GM23338 (cell line): ENCODE measurements at regions not wholly inside any gene's neighbourhood (a gene's known extent, or its start where the extent isn't known, plus 50 kb on each side); places are given as distances from the start of the nearest gene placed in this dataset.

Source experiments
- CREB1 ChIP-seq: fragments of 250-450 bp; sonication (Bioruptor Pico); IDR thresholded peaks from 2 replicates; pipeline ENCODE4 v1.5.0; 2020; ENCODE audit warnings: low read depth, mild to moderate bottlenecking, moderate library complexity
- EZH2 ChIP-seq: fragments of 200-600 bp; sonication (generic); IDR thresholded peaks from one replicate; pipeline ENCODE4 v1.8.0; 2017; ENCODE audit warnings: antibody characterized with exemption, mild to moderate bottlenecking, low read depth; ENCODE audit not compliant: unreplicated experiment
- EZH2phosphoT487 ChIP-seq: fragments of 200-600 bp; sonication (generic); IDR thresholded peaks from one replicate; pipeline ENCODE4 v1.8.1; 2018; ENCODE audit warnings: antibody characterized with exemption; ENCODE audit not compliant: unreplicated experiment
- JUNB ChIP-seq: IDR thresholded peaks from one replicate; pipeline ENCODE4 v1.6.1; 2016; ENCODE audit warnings: antibody characterized with exemption; ENCODE audit not compliant: unreplicated experiment
- POLR2AphosphoS5 ChIP-seq: IDR thresholded peaks from 2 replicates; pipeline ENCODE4 v1.6.1; 2016; ENCODE audit warnings: antibody characterized with exemption, low read depth
- ZNF114 ChIP-seq: fragments of 250-450 bp; sonication (Bioruptor Pico); IDR thresholded peaks from 2 replicates; pipeline ENCODE4 v1.5.0; 2020; ENCODE audit warnings: mild to moderate bottlenecking, moderate library complexity
- ZNF331 ChIP-seq: fragments of 250-450 bp; sonication (Bioruptor Pico); IDR thresholded peaks from 2 replicates; pipeline ENCODE4 v1.5.0; 2020; ENCODE audit warnings: low read depth, mild to moderate bottlenecking, moderate library complexity
- TF ChIP-seq, protein P1 (sequence below), 2 experiments: fragments of 200-600 bp in 1 of 2; sonication (generic) in 1 of 2; conservative IDR thresholded peaks; 2 replicates each; pipeline versions ENCODE4 v1.5.1 to v1.6.1; 2016 to 2017; ENCODE audit warnings: antibody characterized with exemption in 2 of 2, low read depth in 2 of 2, mild to moderate bottlenecking in 2 of 2, moderate library complexity in 1 of 2
- TF ChIP-seq, protein P2 (sequence below): IDR thresholded peaks from one replicate; pipeline ENCODE4 v1.6.1; 2018; ENCODE audit warnings: antibody characterized with exemption; ENCODE audit not compliant: unreplicated experiment
- TF ChIP-seq, protein P3 (sequence below): IDR thresholded peaks from 2 replicates; pipeline ENCODE4 v1.6.1; 2016; ENCODE audit warnings: antibody characterized with exemption

DNA sequence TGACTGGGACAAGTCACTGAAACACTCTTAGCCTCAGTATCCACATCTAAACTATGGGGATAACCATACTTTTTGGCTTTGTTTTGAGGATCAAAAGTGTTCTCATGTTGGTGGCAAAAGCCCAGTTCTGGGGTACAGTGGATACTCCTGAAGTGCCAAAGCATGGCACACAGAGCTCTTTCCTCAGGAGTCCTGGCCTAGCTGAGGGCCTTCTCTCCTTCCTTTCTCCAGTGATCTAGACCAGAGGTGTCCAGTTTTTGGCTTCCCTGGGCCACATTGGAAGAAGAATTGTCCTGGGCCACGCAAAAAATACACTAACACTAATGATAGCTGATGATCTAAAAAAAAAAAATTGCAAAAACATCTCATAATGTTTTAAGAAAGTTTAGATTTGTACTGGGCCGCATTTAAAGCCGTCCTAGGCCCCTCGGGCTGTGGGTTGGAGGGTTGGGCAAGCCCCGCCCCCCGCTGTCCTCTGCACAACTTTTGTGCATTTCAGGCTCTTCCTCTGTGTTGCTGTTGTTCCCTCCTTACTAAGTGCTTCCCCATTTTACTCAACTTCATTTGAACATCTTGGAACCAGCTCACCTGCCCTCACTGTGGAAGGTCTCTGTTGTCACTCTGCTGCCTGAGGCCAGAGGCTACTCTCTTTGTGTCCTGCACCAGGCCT is 337.0 kb downstream of the CYRIA start:
- TF ChIP-seq, protein P1, sequence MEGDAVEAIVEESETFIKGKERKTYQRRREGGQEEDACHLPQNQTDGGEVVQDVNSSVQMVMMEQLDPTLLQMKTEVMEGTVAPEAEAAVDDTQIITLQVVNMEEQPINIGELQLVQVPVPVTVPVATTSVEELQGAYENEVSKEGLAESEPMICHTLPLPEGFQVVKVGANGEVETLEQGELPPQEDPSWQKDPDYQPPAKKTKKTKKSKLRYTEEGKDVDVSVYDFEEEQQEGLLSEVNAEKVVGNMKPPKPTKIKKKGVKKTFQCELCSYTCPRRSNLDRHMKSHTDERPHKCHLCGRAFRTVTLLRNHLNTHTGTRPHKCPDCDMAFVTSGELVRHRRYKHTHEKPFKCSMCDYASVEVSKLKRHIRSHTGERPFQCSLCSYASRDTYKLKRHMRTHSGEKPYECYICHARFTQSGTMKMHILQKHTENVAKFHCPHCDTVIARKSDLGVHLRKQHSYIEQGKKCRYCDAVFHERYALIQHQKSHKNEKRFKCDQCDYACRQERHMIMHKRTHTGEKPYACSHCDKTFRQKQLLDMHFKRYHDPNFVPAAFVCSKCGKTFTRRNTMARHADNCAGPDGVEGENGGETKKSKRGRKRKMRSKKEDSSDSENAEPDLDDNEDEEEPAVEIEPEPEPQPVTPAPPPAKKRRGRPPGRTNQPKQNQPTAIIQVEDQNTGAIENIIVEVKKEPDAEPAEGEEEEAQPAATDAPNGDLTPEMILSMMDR (conservative IDR thresholded peaks at IDR 0.05; ENCODE audit: low read depth in 2 of 2), result no peak
- TF ChIP-seq ZNF114 (CRISPR knock-in tag) (no peak), POLR2AphosphoS5 (no peak), EZH2 (no peak), EZH2phosphoT487 (no peak), CREB1 (no peak), JUNB (no peak), ZNF331 (no peak)
- TF ChIP-seq, protein P2, sequence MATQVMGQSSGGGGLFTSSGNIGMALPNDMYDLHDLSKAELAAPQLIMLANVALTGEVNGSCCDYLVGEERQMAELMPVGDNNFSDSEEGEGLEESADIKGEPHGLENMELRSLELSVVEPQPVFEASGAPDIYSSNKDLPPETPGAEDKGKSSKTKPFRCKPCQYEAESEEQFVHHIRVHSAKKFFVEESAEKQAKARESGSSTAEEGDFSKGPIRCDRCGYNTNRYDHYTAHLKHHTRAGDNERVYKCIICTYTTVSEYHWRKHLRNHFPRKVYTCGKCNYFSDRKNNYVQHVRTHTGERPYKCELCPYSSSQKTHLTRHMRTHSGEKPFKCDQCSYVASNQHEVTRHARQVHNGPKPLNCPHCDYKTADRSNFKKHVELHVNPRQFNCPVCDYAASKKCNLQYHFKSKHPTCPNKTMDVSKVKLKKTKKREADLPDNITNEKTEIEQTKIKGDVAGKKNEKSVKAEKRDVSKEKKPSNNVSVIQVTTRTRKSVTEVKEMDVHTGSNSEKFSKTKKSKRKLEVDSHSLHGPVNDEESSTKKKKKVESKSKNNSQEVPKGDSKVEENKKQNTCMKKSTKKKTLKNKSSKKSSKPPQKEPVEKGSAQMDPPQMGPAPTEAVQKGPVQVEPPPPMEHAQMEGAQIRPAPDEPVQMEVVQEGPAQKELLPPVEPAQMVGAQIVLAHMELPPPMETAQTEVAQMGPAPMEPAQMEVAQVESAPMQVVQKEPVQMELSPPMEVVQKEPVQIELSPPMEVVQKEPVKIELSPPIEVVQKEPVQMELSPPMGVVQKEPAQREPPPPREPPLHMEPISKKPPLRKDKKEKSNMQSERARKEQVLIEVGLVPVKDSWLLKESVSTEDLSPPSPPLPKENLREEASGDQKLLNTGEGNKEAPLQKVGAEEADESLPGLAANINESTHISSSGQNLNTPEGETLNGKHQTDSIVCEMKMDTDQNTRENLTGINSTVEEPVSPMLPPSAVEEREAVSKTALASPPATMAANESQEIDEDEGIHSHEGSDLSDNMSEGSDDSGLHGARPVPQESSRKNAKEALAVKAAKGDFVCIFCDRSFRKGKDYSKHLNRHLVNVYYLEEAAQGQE, result no peak
- TF ChIP-seq, protein P3, sequence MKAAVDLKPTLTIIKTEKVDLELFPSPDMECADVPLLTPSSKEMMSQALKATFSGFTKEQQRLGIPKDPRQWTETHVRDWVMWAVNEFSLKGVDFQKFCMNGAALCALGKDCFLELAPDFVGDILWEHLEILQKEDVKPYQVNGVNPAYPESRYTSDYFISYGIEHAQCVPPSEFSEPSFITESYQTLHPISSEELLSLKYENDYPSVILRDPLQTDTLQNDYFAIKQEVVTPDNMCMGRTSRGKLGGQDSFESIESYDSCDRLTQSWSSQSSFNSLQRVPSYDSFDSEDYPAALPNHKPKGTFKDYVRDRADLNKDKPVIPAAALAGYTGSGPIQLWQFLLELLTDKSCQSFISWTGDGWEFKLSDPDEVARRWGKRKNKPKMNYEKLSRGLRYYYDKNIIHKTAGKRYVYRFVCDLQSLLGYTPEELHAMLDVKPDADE, result no peak
